SK-N-SH (cell line): ENCODE measurements at regions not wholly inside any gene's neighbourhood (a gene's known extent, or its start where the extent isn't known, plus 50 kb on each side); places are given as distances from the start of the nearest gene placed in this dataset.

ENCODE experiments used
- CTCF ChIA-PET: fragments of 300-600, 350-600 bp; formaldehyde crosslinking; extraction: SDS; loops from one replicate; lab custom pipeline; 2021; lab: Yijun Ruan, JAX
- POLR2A ChIA-PET: fragments of 350-600 bp; sonication (Branson Sonifier 250); formaldehyde crosslinking; extraction: SDS; loops from one replicate; lab custom pipeline; 2020; ENCODE audit warnings: antibody characterized with exemption, inconsistent platforms; lab: Yijun Ruan, JAX
- DNase-seq: peaks from one replicate; pipeline ENCODE4 v3.0.0; 2012
- H2AFZ ChIP-seq: fragments of 200-600 bp; sonication (generic); 2 replicates; pipeline ENCODE4 v1.8.1; 2016; ENCODE audit warnings: antibody characterized with exemption, mild to moderate bottlenecking, low read depth
- H3F3A ChIP-seq: fragments of 200-600 bp; sonication (generic); replicated peaks from 2 replicates; pipeline ENCODE3; 2016; ENCODE audit warnings: antibody characterized with exemption, mild to moderate bottlenecking; ENCODE audit not compliant: insufficient read depth
- H3K27ac ChIP-seq, 2 experiments: fragments of 200-500 bp in 1 of 2; fragments of 200-600 bp in 1 of 2; sonication (Bioruptor generic) in 1 of 2; sonication (generic), shearing (Covaris generic) in 1 of 2; 2 replicates each; pipeline versions ENCODE4 v1.5.1 to v1.6.1; 2014 to 2016; ENCODE audit warnings: low read depth in 2 of 2, inconsistent platforms in 1 of 2, low read length in 1 of 2, mild to moderate bottlenecking in 1 of 2, mixed read lengths in 1 of 2
- H3K27me3 ChIP-seq: fragments of 200-600 bp; sonication (generic), shearing (Covaris generic); 2 replicates; pipeline ENCODE4 v1.6.1; 2016; ENCODE audit warnings: mixed run types; ENCODE audit not compliant: insufficient read depth
- H3K36me3 ChIP-seq, 2 experiments: fragments of 200-500 bp in 1 of 2; fragments of 200-600 bp in 1 of 2; sonication (Bioruptor generic) in 1 of 2; sonication (generic) in 1 of 2; replicated peaks in 1 of 2; 2 replicates each; pipeline versions ENCODE3 to v1.5.1; 2014 to 2016; ENCODE audit warnings: low read length in 1 of 2, mild to moderate bottlenecking in 1 of 2; ENCODE audit not compliant: insufficient read depth in 2 of 2, control insufficient read depth in 1 of 2
- H3K4me1 ChIP-seq, 2 experiments: fragments of 200-500 bp in 1 of 2; fragments of 200-600 bp in 1 of 2; sonication (Bioruptor generic) in 1 of 2; sonication (generic), shearing (Covaris generic) in 1 of 2; 2 replicates each; pipeline versions ENCODE4 v1.5.1 to v1.6.1; 2014 to 2016; ENCODE audit warnings: low read depth in 1 of 2, low read length in 1 of 2, mixed run types in 1 of 2; ENCODE audit not compliant: insufficient read depth in 2 of 2, control insufficient read depth in 1 of 2
- H3K4me2 ChIP-seq: fragments of 200-600 bp; sonication (generic), shearing (Covaris generic); 2 replicates; pipeline ENCODE4 v1.6.1; 2017; ENCODE audit warnings: mixed run types
- H3K4me3 ChIP-seq, 2 experiments: fragments of 200-500 bp in 1 of 2; fragments of 200-600 bp in 1 of 2; sonication (Bioruptor generic) in 1 of 2; sonication (generic), shearing (Covaris generic) in 1 of 2; 2 replicates each; pipeline versions ENCODE4 v1.5.1 to v1.8.1; 2014 to 2016; ENCODE audit warnings: low read depth in 2 of 2, inconsistent platforms in 1 of 2, low read length in 1 of 2, mild to moderate bottlenecking in 1 of 2, mixed read lengths in 1 of 2, moderate library complexity in 1 of 2
- H3K79me2 ChIP-seq: fragments of 200-600 bp; sonication (generic); 2 replicates; pipeline ENCODE4 v1.8.1; 2017; ENCODE audit warnings: mild to moderate bottlenecking; ENCODE audit not compliant: insufficient read depth
- H3K9ac ChIP-seq: fragments of 200-600 bp; sonication (generic); 2 replicates; pipeline ENCODE4 v1.6.1; 2017; ENCODE audit warnings: mixed run types
- H3K9me2 ChIP-seq: fragments of 200-600 bp; sonication (generic); 2 replicates; pipeline ENCODE4 v1.6.1; 2017; ENCODE audit warnings: mixed run types
- H3K9me3 ChIP-seq: fragments of 200-600 bp; sonication (generic); 2 replicates; pipeline ENCODE4 v1.6.1; 2017; ENCODE audit warnings: mixed run types, mild to moderate bottlenecking, moderate library complexity
- H4K20me1 ChIP-seq: fragments of 200-600 bp; sonication (generic); 2 replicates; pipeline ENCODE4 v1.6.1; 2017; ENCODE audit warnings: mild to moderate bottlenecking, mixed run types; ENCODE audit not compliant: insufficient read depth
- CHD2 ChIP-seq: fragments of 150-350 bp; IDR thresholded peaks from 2 replicates; pipeline ENCODE4 v1.6.1; 2018; ENCODE audit warnings: low read length; ENCODE audit not compliant: partially characterized antibody
- EZH2phosphoT487 ChIP-seq: fragments of 200-600 bp; sonication (generic); IDR thresholded peaks from 2 replicates; pipeline ENCODE4 v1.6.1; 2017; ENCODE audit warnings: low read depth, mixed run types, mild to moderate bottlenecking, antibody characterized with exemption, moderate library complexity, borderline replicate concordance
- FOXJ3 ChIP-seq: sonication (generic); formaldehyde crosslinking; IDR thresholded peaks from 2 replicates; pipeline ENCODE4 v1.5.1; 2020; ENCODE audit warnings: mild to moderate bottlenecking, missing genetic modification reagents
- FOXM1 ChIP-seq: IDR thresholded peaks from 2 replicates; pipeline ENCODE4 v1.4.0; 2012; ENCODE audit warnings: low read depth, mild to moderate bottlenecking
- GABPA ChIP-seq: IDR thresholded peaks from 2 replicates; pipeline ENCODE4 v1.4.0; 2012; ENCODE audit warnings: low read depth, mild to moderate bottlenecking
- JUND ChIP-seq: IDR thresholded peaks from 2 replicates; pipeline ENCODE4 v1.4.0; 2012
- MAX ChIP-seq: IDR thresholded peaks from 2 replicates; pipeline ENCODE4 v1.4.0; 2012; ENCODE audit warnings: low read depth
- MEF2A ChIP-seq: IDR thresholded peaks from 2 replicates; pipeline ENCODE4 v1.4.0; 2012; ENCODE audit warnings: low read depth, borderline replicate concordance
- MXI1 ChIP-seq: IDR thresholded peaks from 2 replicates; pipeline ENCODE4 v1.6.1; 2012; ENCODE audit warnings: mild to moderate bottlenecking, low read depth, low read length, improper control_type of control experiment
- NFIC ChIP-seq: IDR thresholded peaks from 2 replicates; pipeline ENCODE4 v1.4.0; 2012; ENCODE audit warnings: borderline replicate concordance
- PBX3 ChIP-seq: IDR thresholded peaks from 2 replicates; pipeline ENCODE4; 2012
- POLR2AphosphoS5 ChIP-seq: IDR thresholded peaks from 2 replicates; pipeline ENCODE4 v1.6.1; 2012; ENCODE audit warnings: low read depth, low read length
- RCOR1 ChIP-seq: fragments of 150-350 bp; IDR thresholded peaks from 2 replicates; pipeline ENCODE4 v1.6.1; 2017; ENCODE audit warnings: antibody characterized with exemption, low read length
- REST ChIP-seq: IDR thresholded peaks from 2 replicates; pipeline ENCODE4 v1.6.1; 2012; ENCODE audit warnings: mild to moderate bottlenecking, low read depth, low read length, moderate library complexity
- RXRA ChIP-seq: IDR thresholded peaks from 2 replicates; pipeline ENCODE4 v1.4.0; 2012; ENCODE audit warnings: low read depth, mild to moderate bottlenecking, borderline replicate concordance
- SIN3A ChIP-seq: IDR thresholded peaks from 2 replicates; pipeline ENCODE4 v1.6.1; 2012; ENCODE audit warnings: low read depth, mild to moderate bottlenecking, low read length, moderate library complexity, borderline replicate concordance
- SMC3 ChIP-seq: IDR thresholded peaks from 2 replicates; pipeline ENCODE4 v1.6.1; 2012; ENCODE audit warnings: low read depth, low read length, improper control_type of control experiment
- TAF1 ChIP-seq: IDR thresholded peaks from 2 replicates; pipeline ENCODE4 v1.6.1; 2012; ENCODE audit warnings: low read depth, mild to moderate bottlenecking, low read length, moderate library complexity, borderline replicate concordance
- TCF12 ChIP-seq: IDR thresholded peaks from 2 replicates; pipeline ENCODE4 v1.4.0; 2012
- YY1 ChIP-seq: IDR thresholded peaks from 2 replicates; pipeline ENCODE4 v1.4.0; 2012; ENCODE audit warnings: low read depth, mild to moderate bottlenecking
- WGBS: methylation state at CpG from one replicate; pipeline ENCODE4 v1.1.6; 2017; ENCODE audit warnings: low lambda C conversion rate; 5-methylcytosine and 5-hydroxymethylcytosine counted together

GRCh38 chr3:8357859-8358258 lies 143.8 kb upstream of the LMCD1 start:
- Histone ChIP-seq H3K9me2 (no peaks in the 10 kb centered on the region), H2AFZ (no peak overlapping the region), H3K9ac (no peak overlapping the region), H3K79me2 (no peaks in the 10 kb centered on the region), H3K4me2 (no peak overlapping the region), H4K20me1 (no peaks in the 10 kb centered on the region), H3K4me1 (no peaks in the 10 kb centered on the region), H3K9me3 (no peaks in the 10 kb centered on the region), H3K27ac (no peak overlapping the region), H3K27me3 (no peaks in the 10 kb centered on the region), H3K4me3 (no peak overlapping the region), H3K36me3 (no peaks in the 10 kb centered on the region), H3F3A (no peaks in the 10 kb centered on the region)
- 52% methylated on average over 7 of the region's 7 CpGs for WGBS
- POLR2A ChIA-PET = no interaction called here
- TF ChIP-seq REST (no peak), SMC3 (no peak), MXI1 (no peak), FOXM1 (no peak), NFIC (no peak), TCF12 (no peak), PBX3 (no peak), MEF2A (no peak), SIN3A (no peak), GABPA (no peak), TAF1 (no peak), FOXJ3 (CRISPR knock-in tag) (no peak), CHD2 (no peak), RXRA (no peak), MAX (no peak), JUND (no peak), YY1 (no peak), RCOR1 (no peak), EZH2phosphoT487 (no peak), POLR2AphosphoS5 (no peak)
- no peak for DNase-seq
- CTCF ChIA-PET = interaction anchor here (1.5 kb wide), 1 partner anchor 59 kb away, joined by 5 read pairs; no protein-coding TSS in a partner anchor
